ENCODE measurements at regions not wholly inside any gene's neighbourhood (a gene's known extent, or its start where the extent isn't known, plus 50 kb on each side); places are given as distances from the start of the nearest gene placed in this dataset.
A peak's percentile ranks its signal among the peaks of the same experiment; 100 is the strongest.
"Not testable (repeated sequence)": the region's sequence is repeated elsewhere in the genome, so short reads cannot be mapped to it uniquely, and the experiment has no call there.

- not testable (repeated sequence) for DNase-seq
These were observed 5507.7 kb upstream of the TPTE start for GRCh38 chr21:5013455-5014304.

- not testable (repeated sequence) for DNase-seq
These were observed 5506.2 kb upstream of the TPTE start for GRCh38 chr21:5015187-5015586.

DNA sequence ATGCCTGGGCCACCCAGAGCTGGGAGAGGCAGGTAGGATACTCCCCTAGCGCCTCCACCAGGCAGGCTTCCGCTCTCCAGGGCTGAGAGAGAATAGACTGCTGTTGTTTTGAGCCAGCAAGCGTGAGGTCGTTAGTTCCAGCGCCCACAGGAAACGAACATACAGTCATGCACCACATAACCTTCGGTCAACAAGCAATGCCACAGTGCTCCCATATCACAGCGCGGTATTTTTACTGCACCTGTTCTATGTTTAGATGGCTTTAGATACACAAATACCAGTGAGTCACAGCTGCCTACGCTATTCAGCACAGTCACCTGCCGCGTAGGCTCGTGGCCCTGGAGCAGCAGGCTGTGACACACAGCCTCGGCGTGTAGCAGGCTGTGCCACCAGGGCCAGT lies 5502.3 kb upstream of the TPTE start:
- DNase-seq: not testable (repeated sequence)

DNA sequence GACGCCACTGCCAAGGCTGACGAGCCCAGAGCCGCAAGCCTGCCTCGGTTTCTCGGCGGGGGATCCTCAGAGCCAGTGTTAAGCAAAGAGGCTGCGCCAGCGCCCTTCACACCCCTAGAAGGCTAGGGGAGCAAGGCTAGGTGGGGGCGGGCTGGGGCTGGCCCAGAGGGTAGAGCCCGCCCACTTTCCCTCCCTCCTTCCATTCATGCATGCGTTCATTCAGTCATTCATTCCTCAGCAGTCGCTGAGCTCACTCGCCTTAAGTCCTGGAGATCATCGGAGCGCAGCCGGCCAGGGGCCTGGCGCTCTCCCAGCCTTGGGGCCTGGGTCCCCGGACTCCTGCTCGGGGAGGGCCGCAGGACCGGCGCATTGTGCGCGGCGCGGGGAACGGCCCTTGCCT lies 5499.6 kb upstream of the TPTE start:
- not testable (repeated sequence) for DNase-seq

DNA sequence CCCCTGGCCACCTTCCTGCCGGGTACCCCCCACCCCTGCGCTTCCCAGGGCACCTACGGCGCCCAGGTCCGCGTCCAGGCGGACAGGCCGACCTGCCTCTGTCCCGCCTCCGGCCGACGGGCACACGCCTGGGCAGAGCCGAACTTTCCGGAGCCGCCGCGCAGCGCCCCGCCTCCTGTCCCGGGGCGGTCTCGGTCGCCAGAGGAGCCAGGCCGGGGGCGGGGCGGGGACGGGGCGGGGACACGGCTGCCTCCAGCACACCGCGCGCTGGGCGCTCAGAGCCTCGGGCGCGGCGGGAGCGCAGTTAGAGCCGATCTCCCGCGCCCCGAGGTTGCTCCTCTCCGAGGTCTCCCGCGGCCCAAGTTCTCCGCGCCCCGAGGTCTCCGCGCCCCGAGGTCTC lies 5499.1 kb upstream of the TPTE start:
- DNase-seq: not testable (repeated sequence)

GRCh38 chr21:5022748-5023147 lies 5498.6 kb upstream of the TPTE start:
- not testable (repeated sequence) for DNase-seq

DNA sequence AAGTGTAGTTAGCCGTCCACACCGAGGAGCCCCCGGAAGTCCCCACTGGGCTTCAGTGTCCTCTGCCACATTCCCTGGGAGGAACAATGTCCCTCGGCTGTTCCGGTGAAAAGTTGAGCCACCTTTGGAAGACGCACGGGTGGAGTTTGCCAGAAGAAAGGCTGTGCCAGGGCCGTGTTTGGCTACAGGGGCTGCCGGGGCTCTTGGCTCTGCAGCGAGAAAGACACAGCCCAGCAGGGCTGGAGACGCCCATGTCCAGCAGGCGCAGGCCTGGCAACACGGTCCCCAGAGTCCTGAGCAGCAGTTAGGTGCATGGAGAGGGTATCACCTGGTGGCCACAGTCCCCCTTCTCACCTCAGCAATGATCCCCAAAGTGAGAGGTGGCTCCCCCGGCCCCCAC lies 5486.2 kb upstream of the TPTE start:
- not testable (repeated sequence) for DNase-seq

DNA sequence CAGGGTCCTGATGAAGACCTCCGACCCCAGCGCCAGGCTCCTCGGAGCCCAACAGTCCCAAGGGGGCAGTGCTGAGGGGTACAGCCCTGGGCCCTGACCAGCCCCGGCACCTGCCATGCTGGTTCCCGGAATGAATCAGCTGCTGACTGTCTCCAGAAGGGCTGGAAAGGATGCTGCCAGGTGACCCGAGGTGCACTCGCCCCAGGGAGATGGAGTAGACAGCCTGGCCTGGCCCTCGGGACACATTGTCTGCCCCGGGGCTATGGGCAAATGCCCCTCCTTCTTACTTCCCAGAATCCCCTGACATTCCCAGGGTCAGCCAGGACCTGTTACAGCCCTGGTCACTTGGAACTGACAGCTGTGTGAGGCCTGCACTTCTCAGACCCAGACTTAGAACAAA lies 5485.8 kb upstream of the TPTE start:
- DNase-seq: not testable (repeated sequence)

- not testable (repeated sequence) for DNase-seq
These were observed 5483.6 kb upstream of the TPTE start for GRCh38 chr21:5037606-5038331.

DNA sequence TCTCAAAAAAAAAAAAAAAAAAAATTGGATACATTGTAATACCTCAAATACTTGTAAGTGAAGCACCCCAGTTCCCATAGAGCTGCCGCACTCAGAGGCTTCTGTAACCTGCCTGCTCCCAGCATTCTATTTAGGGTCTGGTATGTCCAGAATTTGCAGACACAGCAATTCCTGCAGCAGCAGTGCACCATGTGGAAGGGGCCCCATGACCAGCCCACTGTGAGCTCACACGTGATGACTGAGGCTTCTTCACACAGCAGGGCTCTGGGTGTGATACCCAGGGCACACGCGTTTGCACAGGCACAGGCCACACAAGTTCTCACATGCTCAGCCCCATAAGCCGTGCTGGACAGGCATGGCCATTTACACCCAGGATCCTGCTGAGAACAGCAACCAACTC lies 5481.5 kb upstream of the TPTE start:
- not testable (repeated sequence) for DNase-seq

DNA sequence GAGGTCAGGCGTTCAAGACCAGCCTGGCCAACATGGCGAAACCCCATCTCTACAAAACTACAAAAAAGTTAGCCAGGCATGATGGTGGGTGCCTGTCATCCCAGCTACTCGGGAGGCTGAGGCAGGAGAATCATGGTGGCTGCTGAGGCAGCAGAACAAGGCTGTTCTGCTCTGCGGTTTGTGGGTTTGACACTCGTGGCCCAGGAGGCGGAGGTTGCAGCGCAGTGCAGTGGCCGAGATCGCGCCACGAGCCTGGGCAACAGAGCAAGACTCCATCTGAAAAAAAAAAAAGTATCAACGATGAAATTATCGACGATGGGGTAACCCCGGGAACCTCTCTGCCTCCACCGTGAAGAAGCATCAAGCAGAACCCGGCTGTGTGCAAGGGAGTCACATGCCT lies 5478.8 kb upstream of the TPTE start:
- not testable (repeated sequence) for DNase-seq

DNA sequence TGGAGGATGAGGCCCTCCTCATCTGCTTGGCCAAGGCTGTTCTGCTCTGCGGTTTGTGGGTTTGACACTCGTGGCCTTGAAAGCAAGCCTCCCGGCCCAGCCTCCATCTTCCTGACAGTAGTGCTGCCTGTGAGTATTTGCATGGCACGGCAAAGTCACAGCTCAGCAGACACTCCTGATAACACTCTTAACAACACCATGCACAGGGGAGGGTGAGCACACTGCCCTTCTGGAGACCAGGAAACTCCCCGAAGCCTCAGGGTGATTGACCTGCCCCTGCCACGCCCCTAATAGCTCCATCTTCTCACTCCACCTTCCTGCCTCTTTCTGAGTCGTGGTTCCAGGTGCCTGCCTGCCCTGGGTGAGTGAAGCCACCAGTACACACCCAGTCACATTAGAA lies 5476.6 kb upstream of the TPTE start:
- not testable (repeated sequence) for DNase-seq

- DNase-seq: not testable (repeated sequence)
These were observed 5469.9 kb upstream of the TPTE start for GRCh38 chr21:5051303-5052018.

DNA sequence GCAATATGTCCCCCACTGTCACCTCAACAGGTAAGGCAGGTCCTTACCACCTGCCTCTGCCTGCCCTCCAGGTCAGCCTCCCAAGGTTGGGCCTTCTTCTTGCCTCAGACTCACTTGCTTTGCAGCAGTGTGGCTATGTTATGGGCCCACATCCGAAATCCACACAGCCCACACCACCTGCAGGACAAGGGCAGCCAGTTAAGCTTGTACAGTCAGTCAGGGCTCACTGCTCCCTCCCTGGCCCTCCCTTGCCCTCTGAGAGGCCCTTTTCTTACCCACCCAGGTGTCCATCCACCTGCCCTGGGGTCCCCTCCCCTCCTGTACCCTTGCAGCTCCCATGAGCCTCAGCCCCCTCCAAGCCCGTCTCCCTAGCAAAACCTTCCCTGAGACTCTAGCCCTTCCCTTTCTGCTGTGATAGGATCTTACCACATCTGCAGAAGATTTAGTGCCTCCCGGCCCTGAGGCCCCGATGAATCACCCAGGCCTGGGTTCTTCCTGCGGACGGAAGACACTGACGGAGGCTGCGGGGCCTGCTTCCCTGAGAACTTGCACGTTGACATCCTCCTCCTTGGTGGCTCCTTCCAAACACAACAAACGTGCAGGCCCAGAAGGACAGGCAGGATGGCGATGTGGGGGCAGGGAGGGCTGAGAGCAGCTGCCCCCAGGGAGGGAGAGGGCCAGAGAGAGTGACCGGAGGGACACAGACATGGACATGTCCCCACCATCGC lies 5466.2 kb upstream of the TPTE start:
- not testable (repeated sequence) for DNase-seq

DNA sequence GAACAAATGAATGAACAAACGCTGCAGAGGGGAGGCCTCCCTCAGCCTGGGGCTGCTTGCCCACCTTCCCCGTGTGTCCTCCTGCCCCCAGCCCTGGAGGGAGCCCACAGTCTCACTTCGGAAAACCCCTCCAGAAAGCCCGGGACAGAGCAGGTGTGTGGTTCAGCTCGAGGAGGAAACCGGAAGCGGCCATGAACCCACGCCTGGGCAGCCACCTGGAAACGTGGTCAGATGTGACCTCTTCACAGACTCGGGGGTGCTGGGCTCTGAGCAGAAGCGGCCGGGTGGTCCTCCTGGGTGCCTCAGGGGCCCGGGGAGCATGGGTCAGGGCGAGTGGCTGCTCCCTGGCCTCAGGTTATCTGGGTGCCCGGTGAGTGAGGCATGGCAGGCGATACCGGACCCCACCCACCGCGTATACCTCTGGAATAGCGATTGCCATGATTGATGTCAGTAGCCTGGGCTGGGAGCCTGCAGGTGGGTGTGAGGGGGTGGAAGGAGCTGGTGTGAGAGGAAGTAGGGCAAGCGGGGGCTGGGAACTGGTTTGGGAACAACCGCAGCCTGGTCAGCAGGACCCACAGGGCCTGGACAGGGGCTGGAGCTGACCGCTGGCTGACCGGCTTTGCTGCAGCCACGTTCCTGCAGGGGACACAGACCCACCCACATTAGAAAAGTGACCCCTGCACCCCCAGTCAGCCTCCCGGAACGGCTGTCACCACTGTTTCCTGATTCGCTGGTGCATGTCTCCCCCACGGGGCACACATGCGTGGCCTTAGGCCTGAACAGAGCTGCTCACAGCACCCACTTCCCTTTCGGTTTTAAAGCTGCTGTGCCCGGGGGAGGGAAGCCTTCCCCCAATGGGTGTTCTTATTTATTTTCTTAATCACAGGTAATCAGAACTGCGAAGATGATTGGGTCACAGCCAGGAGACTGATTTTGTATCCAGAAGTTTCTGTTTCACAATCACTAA lies 5465.1 kb upstream of the TPTE start:
- DNase-seq: not testable (repeated sequence)

DNA sequence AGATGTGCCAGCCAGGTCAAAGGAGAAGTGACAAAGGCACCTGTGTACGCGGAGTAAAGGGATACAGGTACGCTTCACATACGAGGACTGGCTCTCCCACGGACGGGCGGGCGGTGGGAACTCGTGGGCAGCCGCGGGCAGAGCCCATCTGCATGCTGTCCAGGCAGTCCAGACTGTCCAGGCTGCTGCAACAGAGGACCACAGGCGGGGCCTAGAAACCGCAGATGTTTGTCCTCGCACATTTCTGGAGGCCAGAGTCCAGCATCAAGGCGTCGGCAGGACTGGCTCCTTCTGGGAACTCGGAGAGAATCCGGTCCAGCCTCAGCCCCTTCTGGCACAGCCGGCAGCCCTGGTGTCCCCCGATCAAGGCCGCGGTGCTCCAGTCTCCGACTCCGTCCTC lies 5464.3 kb upstream of the TPTE start:
- DNase-seq: not testable (repeated sequence)

DNA sequence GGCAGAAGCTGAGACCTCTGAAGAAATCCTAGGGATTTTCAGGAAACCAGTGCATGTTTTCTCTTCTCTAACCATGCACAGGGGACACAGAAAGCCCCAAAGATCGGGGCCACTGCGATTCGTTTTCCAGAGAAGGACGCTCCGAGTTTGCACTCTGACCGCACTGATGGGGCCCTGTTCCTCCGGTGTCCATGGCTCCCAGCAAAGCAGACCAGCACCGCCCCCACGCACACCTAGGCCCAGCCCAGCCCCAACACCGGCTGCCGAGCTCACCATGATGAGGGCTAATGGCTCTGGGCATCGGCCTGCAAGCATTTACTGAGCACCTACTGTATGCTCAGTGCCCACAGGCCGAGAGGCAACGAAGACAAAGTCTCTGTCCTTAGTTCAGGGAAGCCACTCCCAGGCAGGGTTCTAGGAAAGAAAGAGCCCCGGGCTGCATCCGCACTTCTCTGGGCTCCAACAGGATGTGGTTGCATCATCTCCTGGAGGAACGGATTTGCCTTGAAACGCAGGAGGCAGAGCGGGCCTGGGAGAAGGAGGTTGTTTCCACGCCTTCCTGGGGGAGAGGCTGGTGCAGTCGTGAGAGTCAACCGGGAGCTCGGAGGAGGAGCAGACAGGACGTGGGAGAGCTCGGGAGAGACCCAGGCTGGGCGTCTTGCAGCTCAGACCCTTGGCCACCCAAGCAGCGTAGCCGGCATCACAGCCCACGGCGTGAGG lies 5460.9 kb upstream of the TPTE start:
- not testable (repeated sequence) for DNase-seq

DNA sequence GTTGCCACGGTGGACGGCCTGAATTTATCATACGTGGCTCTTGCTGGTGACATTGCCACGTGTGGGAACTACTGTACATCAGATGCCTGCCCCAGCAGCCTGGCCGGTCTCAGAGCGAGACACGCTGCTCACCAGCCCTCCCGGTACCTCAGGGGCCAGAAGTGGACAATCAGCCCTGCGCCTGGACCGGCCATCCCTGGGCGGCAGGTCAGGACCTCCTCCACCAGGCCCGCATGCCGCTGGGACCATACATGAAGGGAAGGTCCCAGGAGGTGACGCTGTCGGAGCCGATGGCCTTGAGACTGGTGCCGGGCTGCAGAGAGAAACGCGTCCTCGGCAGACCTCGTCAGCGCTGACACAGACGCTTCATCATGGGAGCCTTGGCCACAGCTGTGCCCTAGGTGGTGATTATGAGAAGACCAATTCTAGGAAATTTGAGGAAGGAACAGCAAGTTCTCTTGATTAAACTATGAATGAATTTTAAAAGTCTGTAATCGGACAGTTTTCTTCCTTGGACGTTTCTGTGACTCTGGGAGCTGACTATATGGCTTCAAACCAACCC lies 5456.7 kb upstream of the TPTE start:
- DNase-seq: not testable (repeated sequence)

GRCh38 chr21:5065240-5066211 lies 5455.9 kb upstream of the TPTE start:
- peak; percentile 93 for DNase-seq
